ENCODE measurements at regions not wholly inside any gene's neighbourhood (a gene's known extent, or its start where the extent isn't known, plus 50 kb on each side); places are given as distances from the start of the nearest gene placed in this dataset.
"Not testable (repeated sequence)": the region's sequence is repeated elsewhere in the genome, so short reads cannot be mapped to it uniquely, and the experiment has no call there.

DNA sequence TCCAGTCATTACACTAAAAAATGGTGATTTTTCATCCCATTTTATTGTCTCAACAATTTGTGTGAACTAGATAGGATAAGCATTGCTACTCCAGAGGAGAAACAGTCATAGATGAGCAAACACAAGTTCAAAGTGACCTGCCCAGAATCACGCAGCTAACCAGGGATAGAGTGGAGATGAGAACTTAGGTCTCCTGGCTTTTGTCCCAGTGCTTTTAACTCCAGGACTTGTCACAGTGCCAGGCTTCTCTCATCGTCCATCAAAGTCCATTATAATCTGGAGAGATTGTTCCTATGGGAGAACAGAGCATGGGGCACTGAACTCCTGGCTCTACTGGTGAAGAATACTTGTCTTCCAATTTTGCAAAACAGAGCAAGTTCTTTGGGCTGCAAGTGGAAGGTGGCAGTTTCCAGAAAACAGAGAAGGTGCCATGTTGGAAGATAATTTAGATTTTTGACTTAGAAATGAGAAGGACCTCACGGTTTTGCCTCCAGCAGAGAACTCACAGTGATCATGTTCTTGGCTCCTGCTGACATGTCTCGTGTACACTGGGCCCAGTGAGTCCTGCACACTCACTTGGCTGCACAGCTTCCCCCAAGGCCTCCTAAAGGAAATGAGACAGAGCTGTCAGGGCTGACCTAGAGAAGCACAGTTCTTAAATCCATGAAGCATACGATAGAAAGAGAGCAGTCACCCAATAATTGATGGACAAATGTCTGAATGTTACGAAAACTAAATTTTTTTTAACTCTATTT lies 322.9 kb upstream of the NRP1 start:
- no peak for DNase-seq (ENCODE audit: low read depth in 2 of 2)

DNA sequence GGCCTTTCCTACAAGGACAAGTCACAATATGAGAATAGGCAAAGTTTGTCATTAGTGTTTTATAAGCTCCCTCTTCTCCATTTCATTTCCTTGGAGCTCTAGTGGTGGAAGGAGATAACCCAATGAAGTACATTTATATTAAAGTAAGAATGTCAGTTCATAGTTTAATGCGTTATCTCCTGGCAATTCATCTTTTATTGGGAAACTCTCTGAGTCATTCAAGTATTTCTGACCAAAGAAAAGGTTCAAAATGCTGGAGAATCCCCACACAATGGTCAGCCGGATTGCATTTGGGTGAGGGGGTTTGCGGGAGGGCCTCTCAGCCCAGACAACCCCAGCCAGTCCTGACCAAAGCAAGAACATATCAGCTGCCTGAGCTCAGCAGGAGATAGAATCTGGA lies 321.5 kb upstream of the NRP1 start:
- DNase-seq (ENCODE audit: low read depth in 2 of 2) = no peak

DNA sequence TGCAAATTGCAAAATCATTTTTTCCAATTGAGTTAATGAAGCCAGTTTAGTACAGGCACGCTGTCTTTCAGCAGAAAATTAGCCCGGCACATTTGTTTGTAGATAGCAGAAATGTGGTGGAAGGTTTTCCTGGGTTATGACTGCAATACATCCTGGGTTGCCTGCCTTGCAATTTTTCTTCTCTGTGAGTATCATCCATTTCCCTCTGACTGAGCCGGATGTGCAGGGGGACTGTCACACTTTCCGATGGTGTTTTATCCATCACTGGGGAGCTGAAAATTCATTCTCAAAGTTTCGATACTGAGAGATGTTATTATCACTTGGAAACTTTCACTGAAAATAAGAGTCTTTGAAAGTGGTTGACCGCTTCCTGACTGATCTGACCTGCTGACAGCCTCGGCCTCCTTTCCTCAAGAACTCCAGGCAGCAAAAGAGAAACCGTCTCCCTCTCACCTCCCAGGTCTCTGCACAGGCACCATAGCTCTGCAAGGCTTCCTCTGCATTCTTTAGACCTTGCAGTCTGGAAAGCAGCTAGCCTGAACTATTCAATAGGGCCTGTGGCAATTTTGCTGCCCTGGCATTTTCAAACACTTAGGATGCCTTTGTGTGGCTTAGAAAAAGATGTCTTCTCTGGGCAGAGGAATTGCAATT lies 320.8 kb upstream of the NRP1 start:
- DNase-seq (ENCODE audit: low read depth in 2 of 2) = no peak

DNA sequence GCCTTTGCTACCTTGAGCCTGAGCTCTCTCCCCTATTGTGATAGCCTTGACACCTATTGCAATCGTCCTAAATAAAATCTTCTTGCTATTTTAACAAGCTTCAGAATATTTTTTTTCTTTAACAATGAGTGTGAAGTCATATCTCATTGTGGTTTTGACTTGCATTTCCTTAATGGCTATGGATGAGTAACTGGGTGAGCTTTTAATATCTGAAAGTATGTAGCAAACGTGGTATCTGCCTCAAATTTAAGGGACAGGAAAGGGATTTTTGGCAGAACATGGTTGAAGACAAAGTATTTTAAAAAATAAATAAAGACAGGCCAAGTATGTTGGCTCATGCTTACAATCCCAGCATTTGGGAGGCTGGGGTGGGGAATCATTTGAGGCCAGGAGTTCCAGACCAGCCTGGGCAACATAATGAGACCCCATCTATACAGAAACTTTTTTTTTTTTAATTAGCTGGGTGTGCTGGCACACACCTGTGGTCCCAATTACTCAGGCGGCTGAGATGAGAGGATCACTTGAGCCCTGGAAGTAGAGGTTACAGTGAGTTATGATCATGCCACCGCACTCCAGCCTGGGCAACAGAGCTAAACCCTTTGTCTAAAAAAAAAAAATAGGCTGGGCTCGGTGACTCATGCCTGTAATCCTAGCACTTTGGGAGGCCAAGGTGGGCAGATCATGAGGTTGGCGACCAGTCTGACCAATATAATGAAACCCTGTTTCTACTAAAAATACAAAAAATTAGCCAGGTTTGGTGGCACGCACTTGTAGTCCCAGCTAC lies 319.3 kb upstream of the NRP1 start:
- DNase-seq (ENCODE audit: low read depth in 2 of 2) = peak; percentile 85 to 89

DNA sequence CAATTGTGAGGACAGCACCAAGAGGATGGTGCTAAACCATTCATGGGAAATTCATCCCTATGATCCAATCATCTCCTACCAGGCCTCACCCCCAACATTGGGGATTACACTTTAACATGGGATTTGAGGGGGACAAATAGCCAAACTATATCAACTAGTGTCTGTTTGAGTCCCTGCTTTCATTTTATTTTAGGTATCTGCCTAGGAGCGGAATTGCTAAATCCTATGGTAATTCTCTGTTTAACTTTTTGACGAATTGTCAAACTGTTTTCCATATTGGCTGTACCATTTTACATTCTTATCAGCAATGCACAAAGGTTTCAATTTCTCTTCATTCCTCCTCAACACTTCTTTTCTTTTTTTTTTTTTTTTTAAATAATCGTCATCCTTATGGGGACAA lies 318.4 kb upstream of the NRP1 start:
- DNase-seq (ENCODE audit: low read depth in 2 of 2) = no peak

DNA sequence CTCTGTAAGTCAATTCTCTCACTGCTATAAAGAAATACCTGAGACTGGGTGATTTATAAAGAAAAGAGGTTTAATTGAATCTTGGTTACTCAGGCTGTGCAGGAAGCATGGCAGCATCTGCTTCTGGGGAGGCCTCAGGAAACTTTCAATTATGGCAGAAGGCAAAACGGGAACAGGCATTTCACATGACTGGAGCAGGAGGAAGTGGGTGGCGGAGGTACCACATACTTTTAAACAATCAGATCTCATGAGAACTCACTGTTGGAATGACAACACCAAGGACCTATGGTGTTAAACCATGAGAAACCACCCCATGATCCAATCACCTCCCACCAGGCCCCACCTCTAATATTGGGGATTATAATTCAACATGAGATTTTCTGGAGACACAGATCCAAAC lies 315.7 kb upstream of the NRP1 start:
- not testable (repeated sequence) for DNase-seq (ENCODE audit: low read depth in 2 of 2)

DNA sequence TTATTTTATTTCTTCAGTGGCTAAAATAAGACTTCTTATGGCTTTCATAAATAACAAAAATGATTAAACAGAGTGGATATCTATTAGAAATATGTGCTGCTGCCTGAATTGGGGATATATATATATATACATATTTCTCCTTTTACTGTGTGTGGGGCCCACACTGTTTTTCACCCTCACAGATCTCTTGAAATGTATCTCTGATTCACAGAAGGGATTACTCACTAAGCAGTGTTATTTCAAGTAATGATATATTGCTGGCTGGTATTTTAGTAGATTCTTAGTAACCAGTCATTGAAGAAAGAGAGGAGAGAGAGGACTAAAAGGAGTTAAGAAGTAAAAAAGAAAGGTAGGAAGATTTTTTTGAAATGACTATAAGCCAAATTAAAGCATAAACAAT lies 308.6 kb upstream of the NRP1 start:
- DNase-seq (ENCODE audit: low read depth in 2 of 2) = peak; percentile 62 to 66

DNA sequence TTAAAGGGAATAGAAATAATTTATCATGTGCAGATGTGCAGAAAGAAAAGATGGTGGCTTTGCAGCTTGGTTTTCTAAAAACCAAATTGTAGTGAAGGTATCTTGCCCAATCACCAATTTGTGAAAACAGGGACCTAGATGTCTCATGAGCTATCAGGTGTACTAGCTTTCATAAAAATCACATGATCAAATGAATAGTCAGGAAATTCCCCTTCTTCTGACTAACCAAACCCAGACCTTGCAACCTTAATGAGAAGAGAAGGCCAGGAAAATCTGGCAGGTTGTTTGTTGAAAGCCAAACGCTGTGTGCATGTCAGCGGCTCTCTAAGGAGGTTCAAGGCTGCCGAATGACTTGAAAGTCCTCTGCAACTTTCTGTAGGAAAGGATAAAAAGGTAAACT lies 304.4 kb upstream of the NRP1 start:
- no peak for DNase-seq (ENCODE audit: low read depth in 2 of 2)

DNA sequence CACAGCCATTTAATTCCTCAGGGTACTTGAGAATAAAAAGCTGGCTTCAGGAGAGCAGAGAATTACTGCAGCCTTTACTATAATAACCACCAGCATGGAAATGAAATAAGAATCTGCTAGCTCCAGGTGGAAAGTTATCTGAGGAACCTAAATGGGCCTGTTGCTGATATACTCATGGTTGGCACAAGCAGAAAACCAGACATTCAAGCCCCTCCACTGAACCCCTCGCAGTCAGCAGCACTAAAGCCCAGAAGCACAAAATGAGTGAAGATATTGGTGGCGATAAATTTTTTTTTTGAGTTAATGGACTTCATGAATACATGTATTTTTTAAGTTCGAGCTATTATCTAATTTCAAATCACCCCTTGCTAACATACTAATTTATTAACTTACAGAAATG lies 303.9 kb upstream of the NRP1 start:
- no peak for DNase-seq (ENCODE audit: low read depth in 2 of 2)

DNA sequence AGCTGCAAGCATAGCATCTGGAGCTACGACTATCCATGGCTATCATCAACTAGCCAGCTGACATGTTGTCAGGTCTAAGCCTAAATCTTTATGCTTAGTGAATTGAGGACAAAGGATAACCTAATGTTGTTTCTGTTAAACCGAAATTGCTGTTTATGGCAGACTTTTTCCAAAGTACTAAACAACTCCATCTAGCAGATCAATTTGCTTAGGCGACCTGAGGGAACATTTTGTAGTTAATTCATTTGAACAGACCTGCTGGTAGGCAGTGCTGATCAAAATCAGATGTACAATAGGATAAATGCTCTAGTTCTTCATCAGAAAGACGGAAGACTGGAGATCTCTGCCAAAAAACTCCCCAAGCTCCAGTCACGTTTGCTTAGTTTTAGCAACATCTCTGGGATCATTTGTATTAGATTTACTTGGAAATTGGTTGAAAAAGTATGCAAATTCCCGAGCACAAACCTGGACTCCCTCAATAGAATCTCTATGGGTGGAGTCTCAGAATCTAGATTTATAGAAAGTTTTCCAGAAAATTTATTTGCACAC lies 301.6 kb upstream of the NRP1 start:
- no peak for DNase-seq (ENCODE audit: low read depth in 2 of 2)

DNA sequence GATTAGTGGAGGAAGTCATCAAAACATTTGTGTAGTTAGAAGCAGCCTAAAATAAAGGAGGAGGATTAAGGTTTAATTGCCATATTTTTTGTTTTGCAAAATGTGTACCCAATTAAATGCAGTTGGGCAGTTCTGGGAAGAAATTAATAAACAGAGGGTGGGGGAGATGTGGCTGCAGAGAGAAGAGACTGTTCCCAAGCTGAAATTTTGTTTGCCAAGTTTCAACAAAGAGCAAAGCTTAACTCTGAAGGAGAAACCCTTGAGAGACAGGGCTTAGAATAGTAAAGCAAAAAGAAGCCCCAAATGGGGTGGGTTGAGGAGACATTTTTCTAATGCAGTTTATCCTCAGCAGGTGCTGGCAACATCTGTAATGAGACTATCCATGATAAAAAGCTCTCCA lies 298.0 kb upstream of the NRP1 start:
- no peak for DNase-seq (ENCODE audit: low read depth in 2 of 2)

DNA sequence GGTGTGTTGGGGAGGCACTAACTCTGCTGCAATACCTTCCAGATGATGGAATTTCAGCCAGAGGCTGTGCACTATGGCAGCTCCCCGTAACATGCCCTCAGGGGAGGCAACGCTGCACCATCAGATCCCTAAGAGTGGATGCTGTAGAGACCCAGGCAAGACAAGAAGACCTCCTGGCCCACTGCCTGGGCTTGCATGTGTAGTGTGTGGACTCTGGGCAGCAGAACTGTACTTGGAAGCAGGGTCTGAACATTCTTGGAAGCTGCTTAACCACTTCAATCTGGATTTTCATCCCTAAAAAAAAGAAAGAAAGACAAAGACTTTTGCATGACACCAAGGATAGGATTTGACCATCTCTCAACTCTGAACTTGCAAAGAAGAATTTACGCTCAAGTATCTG lies 297.5 kb upstream of the NRP1 start:
- DNase-seq (ENCODE audit: low read depth in 2 of 2) = no peak

DNA sequence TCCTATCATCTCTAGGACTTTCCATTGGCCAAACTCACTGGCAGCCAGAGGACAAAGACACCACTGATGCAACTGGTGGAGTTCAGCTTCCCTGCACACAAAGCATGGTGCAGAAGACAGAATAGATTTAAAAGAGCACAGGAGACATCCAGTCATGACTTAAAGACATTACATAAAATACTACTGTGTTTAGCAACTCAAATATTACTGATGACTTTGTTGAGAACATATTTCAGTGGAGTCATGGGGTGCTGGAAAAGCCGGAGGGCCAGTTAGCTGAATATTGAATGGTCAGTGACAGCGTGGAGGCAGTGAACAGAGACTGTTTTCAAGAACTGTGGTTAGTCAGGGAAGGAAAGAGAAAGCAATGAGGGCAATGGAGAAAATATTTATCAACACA lies 296.3 kb upstream of the NRP1 start:
- no peak for DNase-seq (ENCODE audit: low read depth in 2 of 2)

DNA sequence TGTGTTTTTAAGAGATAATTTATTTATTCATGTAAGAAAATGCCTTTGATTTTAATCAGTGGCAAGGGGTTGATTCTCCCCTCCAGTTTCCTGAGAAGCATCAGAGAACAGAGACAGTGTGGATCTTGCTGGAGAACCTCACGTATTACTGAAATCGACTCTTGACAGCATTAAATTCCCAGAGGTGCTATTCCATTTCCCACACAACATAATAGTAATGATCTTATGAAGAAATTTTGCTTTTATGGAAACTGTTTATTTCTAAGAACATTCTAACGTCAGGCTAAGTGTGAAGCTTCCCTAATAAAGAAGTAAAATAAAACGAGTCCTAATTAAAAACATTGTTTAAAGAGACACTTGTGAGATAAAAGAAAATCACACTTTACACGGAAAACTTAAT lies 293.1 kb upstream of the NRP1 start:
- DNase-seq (ENCODE audit: low read depth in 2 of 2) = no peak

DNA sequence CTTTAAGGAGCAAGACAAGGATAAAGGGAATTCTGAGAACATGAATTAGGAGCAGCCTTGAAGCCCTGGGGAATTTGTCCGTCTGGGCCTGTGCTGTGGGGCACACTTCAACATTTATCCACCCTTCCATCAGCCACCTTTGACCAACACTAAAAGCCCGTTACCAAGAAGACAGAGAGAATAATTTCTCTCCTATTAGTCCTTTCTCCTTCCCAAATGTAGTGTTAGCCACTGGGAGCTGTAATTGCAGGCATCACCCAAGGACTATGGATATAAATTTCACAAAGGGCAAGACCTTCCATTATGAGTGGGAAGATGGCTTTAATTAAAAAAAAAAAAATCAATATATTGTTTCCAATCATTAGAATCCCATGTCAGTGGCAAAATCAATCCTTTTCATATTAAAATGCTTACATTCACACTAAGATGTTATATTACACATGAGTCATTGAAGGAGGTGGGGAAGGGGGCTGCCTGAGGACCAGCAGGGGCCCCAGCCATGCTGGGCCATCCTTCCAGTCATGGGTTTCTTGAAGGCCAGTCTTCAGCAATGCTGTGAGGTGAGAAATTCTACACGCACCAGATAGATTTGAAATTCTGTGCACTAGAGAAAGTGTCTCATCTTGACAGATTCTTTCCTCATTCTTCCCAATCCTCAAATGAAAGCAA lies 292.5 kb upstream of the NRP1 start:
- no peak for DNase-seq (ENCODE audit: low read depth in 2 of 2)

DNA sequence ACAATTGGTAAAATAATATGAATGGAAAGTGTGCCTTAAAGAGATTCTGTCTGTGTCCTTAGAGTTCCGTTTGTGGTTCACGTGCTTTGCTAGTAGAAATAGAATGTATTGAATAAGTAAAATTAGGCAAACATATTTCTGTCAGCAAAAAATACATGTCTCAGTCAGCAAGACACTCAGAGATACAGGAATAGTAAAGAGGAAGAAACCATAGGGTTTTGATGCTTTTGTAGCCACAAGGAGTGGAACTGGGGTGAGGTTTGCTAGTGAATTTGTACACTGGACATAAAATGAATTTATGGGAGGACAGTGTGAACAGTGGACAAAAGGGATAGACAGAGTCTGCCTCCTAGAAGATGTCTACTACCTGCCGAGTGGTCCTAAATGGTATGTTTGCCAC lies 289.2 kb upstream of the NRP1 start:
- no peak for DNase-seq (ENCODE audit: low read depth in 2 of 2)

DNA sequence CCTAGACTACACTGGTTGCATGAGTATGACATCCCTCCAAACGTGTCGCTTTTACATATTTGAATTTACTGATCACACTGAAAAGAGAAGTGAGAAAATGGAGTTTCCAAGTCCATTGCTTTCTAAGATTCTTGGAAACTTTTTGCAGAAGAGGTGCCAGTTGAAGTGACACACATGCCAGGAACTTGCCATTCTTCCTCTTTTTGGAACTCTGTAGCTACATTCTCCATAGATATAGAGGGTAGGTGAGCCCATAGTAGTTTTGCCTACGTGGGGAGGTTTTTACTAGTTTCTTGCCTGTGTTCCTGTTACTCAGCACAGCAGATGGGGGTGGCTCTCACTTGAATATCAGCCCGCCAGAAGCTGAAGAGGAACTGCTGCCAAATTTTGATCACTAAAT lies 286.6 kb upstream of the NRP1 start:
- DNase-seq (ENCODE audit: low read depth in 2 of 2) = no peak

DNA sequence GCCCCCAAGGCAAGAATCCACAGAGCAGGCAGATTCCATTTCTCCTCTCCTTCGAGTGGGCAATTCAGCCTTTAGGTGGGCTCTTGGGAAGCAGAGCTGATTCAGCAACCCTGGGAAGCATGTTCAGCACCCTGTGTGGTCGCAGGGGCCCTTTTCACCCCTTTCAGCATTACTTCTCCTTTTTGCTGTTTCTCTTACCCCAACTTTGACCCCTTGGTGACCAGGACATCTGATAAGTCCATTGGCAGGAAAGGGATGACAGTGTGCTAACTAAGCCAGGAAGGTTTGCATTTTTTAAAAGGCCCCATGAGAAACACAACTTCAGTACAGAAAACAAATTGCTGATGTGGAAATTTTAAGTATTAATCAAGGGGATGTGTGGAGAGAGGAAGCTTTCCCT lies 283.7 kb upstream of the NRP1 start:
- DNase-seq (ENCODE audit: low read depth in 2 of 2) = no peak

DNA sequence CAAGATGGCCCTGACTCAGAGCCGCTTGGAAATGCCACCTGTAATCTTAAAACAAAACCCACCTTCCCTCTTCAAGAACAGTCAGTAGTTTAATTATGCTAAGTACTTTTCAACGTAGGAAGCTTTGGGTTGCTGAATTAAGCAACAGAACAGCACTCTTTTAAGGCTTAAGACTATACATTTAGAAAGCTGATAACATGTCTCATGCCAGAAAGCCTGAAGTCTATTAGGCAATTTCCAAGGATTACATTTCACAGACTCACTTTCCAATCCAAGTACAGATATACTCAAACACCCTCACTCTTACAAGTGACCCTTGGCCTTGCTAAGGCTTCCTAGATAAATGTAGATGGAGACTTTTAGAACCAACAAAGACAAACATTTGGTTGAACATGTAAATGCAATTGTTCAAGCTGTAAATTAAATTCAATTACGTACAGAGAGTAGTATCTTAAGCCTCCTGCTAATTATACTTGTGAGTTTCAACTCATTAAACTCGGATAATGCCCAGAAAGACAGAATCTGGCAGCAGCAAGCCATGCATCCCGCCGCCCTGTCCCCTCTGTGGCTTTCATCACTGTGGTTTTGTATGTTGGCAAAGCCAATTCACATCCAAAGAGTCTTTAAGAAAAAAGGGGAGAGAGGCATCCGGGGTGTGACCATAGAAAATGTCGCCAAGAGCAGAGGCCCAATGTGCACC lies 283.1 kb upstream of the NRP1 start:
- DNase-seq (ENCODE audit: low read depth in 2 of 2) = no peak

DNA sequence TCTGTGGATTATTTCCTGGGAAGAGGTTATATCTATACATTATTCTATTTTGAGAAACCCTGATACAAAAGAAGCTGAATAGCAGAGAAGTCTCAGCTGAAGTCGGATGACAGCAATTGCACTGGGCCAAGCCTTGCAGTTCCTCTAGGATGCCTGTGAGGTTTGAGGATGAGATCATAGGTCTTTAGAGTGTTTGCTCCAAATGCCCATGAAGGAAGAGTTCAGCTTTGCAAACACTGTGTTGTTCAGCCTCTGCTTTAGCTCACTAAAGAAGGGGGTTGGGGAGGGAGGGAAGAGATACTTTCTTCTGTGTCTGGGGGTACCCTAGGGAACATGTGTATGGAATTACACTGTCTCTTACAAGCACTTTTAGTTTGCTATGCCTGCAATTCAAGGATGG lies 282.5 kb upstream of the NRP1 start:
- no peak for DNase-seq (ENCODE audit: low read depth in 2 of 2)

DNA sequence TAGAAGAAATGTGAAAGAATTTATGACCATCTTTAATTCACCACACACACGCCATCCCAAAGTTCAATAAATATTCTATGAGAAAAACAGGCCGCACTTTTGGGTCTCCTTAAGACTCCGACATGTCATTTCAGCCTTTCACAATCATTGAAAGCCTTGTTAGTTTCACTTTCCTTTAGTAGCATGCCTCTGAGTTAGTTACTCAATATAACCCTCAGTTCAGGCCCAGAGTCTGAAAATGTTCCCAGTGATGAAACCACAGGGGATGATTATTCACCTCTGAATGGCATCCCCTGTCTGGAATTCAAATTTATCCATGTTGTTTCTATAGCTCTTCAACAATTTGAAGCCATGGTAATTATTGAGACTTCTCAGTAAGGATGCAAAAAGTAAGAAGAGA lies 278.1 kb upstream of the NRP1 start:
- DNase-seq (ENCODE audit: low read depth in 2 of 2) = peak; percentile 23 to 27

DNA sequence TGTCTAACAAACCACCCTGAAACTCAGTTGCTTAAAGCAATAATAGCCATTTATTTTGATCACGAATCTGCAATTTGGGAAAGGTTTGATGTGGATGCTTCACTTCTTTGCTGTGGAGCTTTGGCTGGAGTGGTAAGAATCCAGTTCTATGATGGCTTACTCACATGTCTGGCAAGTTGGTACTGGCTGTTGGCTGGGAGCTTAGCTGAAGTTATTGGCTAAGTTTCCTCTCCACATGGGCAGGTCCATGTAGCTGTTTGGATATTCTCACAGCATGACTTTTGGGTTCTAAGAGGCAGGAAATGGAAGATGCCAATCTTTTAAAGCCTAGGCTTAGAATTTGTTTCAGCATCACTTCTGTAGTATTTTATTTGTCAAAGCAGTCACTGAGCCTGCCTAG lies 277.6 kb upstream of the NRP1 start:
- DNase-seq (ENCODE audit: low read depth in 2 of 2) = no peak

Measured in fibroblast of skin of left biceps (primary cell).